CD4-positive, alpha-beta T cell (primary cell): ENCODE measurements at regions not wholly inside any gene's neighbourhood (a gene's known extent, or its start where the extent isn't known, plus 50 kb on each side); places are given as distances from the start of the nearest gene placed in this dataset.

Experiments used
- ATAC-seq: fragments of 200-7000 bp; cut with Tn5 transposase; one replicate; pipeline ENCODE4 v1.10.0; 2022; ENCODE audit warnings: mild to moderate bottlenecking; ENCODE audit not compliant: poor library complexity
- CTCF ChIA-PET: fragments of 350-600 bp; sonication (Branson Sonifier 250); formaldehyde crosslinking; loops from one replicate; lab custom pipeline; 2021; ENCODE audit warnings: antibody characterized with exemption, inconsistent platforms; lab: Charles Lee
- POLR2A ChIA-PET: fragments of 350-600 bp; sonication (Branson Sonifier 250); formaldehyde crosslinking; loops from one replicate; lab custom pipeline; 2021; ENCODE audit warnings: antibody characterized with exemption, inconsistent platforms; lab: Charles Lee
- DNase-seq, 14 experiments: peaks; one replicate each; pipeline ENCODE4 v3.0.0-alpha.2; 2013 to 2020; ENCODE audit warnings: mixed read lengths in 2 of 14
- H3K27ac ChIP-seq, 2 donors: one replicate each; pipeline versions ENCODE4 v1.5.1 to v1.7.0; 2013; ENCODE audit warnings: low read length in 2 of 2, low read depth in 1 of 2, mild to moderate bottlenecking in 1 of 2
- H3K27me3 ChIP-seq, 2 experiments: 1 replicate in 1 of 2; 2 replicates in 1 of 2; pipeline versions ENCODE4 v1.6.1 to v1.7.0; 2013; ENCODE audit warnings: low read length in 2 of 2, control low read depth in 1 of 2, mild to moderate bottlenecking in 1 of 2, moderate library complexity in 1 of 2; ENCODE audit not compliant: insufficient read depth in 2 of 2, control insufficient read depth in 1 of 2
- H3K36me3 ChIP-seq: one replicate; pipeline ENCODE4 v1.6.1; 2013; ENCODE audit warnings: low read length, control low read depth; ENCODE audit not compliant: insufficient read depth
- H3K4me1 ChIP-seq: one replicate; pipeline ENCODE4 v1.6.1; 2013; ENCODE audit warnings: low read length, control low read depth; ENCODE audit not compliant: insufficient read depth
- H3K4me3 ChIP-seq: one replicate; pipeline ENCODE4 v1.5.1; 2013; ENCODE audit warnings: mild to moderate bottlenecking, low read length, moderate library complexity
- H3K9me3 ChIP-seq, 2 experiments: 1 replicate in 1 of 2; 2 replicates in 1 of 2; pipeline versions ENCODE4 v1.6.1 to v1.7.0; 2013; ENCODE audit warnings: low read length in 2 of 2, mild to moderate bottlenecking in 2 of 2, control low read depth in 1 of 2, moderate library complexity in 1 of 2; ENCODE audit not compliant: control insufficient read depth in 1 of 2, insufficient read depth in 1 of 2
- H3K27ac Mint-ChIP-seq: one replicate; pipeline ENCODE4 v1.8.0; 2020; ENCODE audit warnings: mixed read lengths
- H3K27me3 Mint-ChIP-seq: one replicate; pipeline ENCODE4 v1.8.0; 2021; ENCODE audit warnings: mixed read lengths
- H3K36me3 Mint-ChIP-seq: one replicate; pipeline ENCODE4 v1.8.0; 2021; ENCODE audit warnings: low read depth, mixed read lengths
- H3K4me1 Mint-ChIP-seq: one replicate; pipeline ENCODE4 v1.8.0; 2021; ENCODE audit warnings: low read depth, mixed read lengths
- H3K4me3 Mint-ChIP-seq: one replicate; pipeline ENCODE4 v1.8.0; 2020; ENCODE audit warnings: mild to moderate bottlenecking, mixed read lengths
- H3K9me3 Mint-ChIP-seq: one replicate; pipeline ENCODE4 v1.8.0; 2020; ENCODE audit warnings: mixed read lengths
- CTCF ChIP-seq: fragments of 200-600 bp; IDR thresholded peaks from one replicate; pipeline ENCODE4 v1.8.0; 2022; ENCODE audit warnings: antibody characterized with exemption, mild to moderate bottlenecking
- intact Hi-C, 2 experiments: fragments of 100-400 bp; cut with DNase I in 1 of 2; cut with micrococcal nuclease in 1 of 2; formaldehyde crosslinking; loops; one replicate each; pipeline versions ENCODE4 v1.15.1 to v1.9.0; 2023 to 2025; cut with DNase I, micrococcal nuclease

DNA sequence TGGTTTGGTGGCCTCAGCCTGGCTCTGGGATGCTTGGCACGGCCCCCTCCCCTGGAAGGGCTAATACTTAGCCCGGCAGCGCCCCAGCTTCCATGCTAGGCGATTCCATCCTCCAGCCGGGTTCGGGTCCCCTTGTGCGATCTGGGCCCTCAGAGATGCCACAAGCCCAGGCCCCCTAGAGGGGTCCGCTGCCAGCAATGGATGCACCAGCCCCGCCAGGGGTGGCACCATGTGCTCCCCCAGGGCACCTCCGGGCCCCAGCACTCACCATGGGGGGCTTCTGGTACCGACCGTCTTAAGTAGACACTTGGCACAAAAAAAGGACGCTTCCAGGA is 125.7 kb upstream of the KCTD7 start:
- no peaks in the 10 kb centered on the region for H3K36me3 Mint-ChIP-seq
- ATAC-seq: no peak
- H3K4me3 Mint-ChIP-seq: no peak overlapping the region
- ChIA-PET POLR2A (no interaction called here), CTCF (no interaction called here)
- peaks cover 7% of the 10 kb centered on the region for H3K27me3 Mint-ChIP-seq
- no peak overlapping the region for H3K27ac Mint-ChIP-seq
- TF ChIP-seq CTCF: no peak
- H3K27me3 ChIP-seq: peaks cover 10 to 13% of the 10 kb centered on the region in 2 experiments
- no peaks in the 10 kb centered on the region for H3K4me1 Mint-ChIP-seq
- intact Hi-C loops: no loop called here
- H3K9me3 Mint-ChIP-seq: no peaks in the 10 kb centered on the region
- H3K9me3 ChIP-seq: peaks cover 0 to 4% of the 10 kb centered on the region in 2 experiments
- no peak overlapping the region for H3K4me3 ChIP-seq
- DNase-seq: no peak
- no peaks in the 10 kb centered on the region for H3K36me3 ChIP-seq
- H3K27ac ChIP-seq: no peak overlapping the region
- H3K4me1 ChIP-seq: peaks cover 9% of the 10 kb centered on the region

DNA sequence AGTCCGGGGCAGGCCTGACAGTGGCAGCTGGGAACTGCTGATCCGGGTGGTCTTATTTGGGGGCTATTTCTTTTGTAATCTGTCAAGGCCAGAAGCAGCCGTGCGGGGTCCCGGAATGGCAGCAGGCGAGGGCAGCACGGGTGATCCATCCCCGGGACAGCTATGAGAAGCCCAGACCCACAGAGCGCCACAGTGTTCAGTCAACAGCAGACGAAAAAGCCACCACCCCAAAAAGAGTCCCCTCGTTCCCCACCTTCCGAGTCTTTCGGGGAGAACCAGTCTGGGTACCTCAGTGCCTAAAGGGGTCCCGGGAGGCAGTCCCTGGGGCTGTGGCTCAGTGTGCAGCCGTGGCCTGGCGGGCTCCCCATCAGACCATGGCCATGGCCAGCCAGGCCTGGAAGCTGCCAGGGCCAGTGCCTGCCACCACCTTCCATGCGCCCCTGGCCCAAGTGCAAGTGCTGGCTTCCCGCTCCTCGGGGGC is 125.1 kb upstream of the KCTD7 start:
- H3K27me3 Mint-ChIP-seq: peaks cover 7% of the 10 kb centered on the region
- H3K9me3 Mint-ChIP-seq: no peaks in the 10 kb centered on the region
- no peak overlapping the region for H3K27ac Mint-ChIP-seq
- DNase-seq (no peak), ATAC-seq (no peak)
- TF ChIP-seq CTCF: no peak
- Histone ChIP-seq H3K27ac (no peak overlapping the region), H3K4me3 (no peak overlapping the region), H3K36me3 (no peaks in the 10 kb centered on the region), H3K4me1 (peaks cover 9% of the 10 kb centered on the region), H3K9me3 (peaks cover 0 to 4% of the 10 kb centered on the region in 2 experiments), H3K27me3 (peaks cover 10 to 18% of the 10 kb centered on the region in 2 experiments)
- POLR2A ChIA-PET: no interaction called here
- H3K4me3 Mint-ChIP-seq: no peak overlapping the region
- no peaks in the 10 kb centered on the region for H3K36me3 Mint-ChIP-seq
- H3K4me1 Mint-ChIP-seq: no peaks in the 10 kb centered on the region
- intact Hi-C loops: no loop called here
- CTCF ChIA-PET: no interaction called here

GRCh38 chr7:66504131-66504530 is 124.5 kb upstream of the KCTD7 start:
- no peak overlapping the region for H3K27ac Mint-ChIP-seq
- no peak for TF ChIP-seq CTCF
- Histone ChIP-seq H3K27me3 (peaks cover 10 to 21% of the 10 kb centered on the region in 2 experiments), H3K27ac (no peak overlapping the region), H3K36me3 (no peaks in the 10 kb centered on the region), H3K4me1 (peaks cover 9% of the 10 kb centered on the region), H3K4me3 (no peak overlapping the region), H3K9me3 (peaks cover 0 to 4% of the 10 kb centered on the region in 2 experiments)
- intact Hi-C loops: no loop called here
- H3K36me3 Mint-ChIP-seq: no peaks in the 10 kb centered on the region
- POLR2A ChIA-PET: no interaction called here
- CTCF ChIA-PET: no interaction called here
- H3K9me3 Mint-ChIP-seq: no peaks in the 10 kb centered on the region
- H3K27me3 Mint-ChIP-seq: peaks cover 7% of the 10 kb centered on the region
- H3K4me1 Mint-ChIP-seq: no peaks in the 10 kb centered on the region
- ATAC-seq (no peak), DNase-seq (no peak)
- no peak overlapping the region for H3K4me3 Mint-ChIP-seq
